DMS114 treated with DMSO at 0.1 percent for 48 hours (cell line): ENCODE measurements at regions not wholly inside any gene's neighbourhood (a gene's known extent, or its start where the extent isn't known, plus 50 kb on each side); places are given as distances from the start of the nearest gene placed in this dataset.
A peak's percentile ranks its signal among the peaks of the same experiment; 100 is the strongest.

ENCODE experiments used
- DNase-seq: peaks from one replicate; lab custom pipeline; 2025; ENCODE audit not compliant: unreplicated experiment; lab: John Stamatoyannopoulos, UW

DNA sequence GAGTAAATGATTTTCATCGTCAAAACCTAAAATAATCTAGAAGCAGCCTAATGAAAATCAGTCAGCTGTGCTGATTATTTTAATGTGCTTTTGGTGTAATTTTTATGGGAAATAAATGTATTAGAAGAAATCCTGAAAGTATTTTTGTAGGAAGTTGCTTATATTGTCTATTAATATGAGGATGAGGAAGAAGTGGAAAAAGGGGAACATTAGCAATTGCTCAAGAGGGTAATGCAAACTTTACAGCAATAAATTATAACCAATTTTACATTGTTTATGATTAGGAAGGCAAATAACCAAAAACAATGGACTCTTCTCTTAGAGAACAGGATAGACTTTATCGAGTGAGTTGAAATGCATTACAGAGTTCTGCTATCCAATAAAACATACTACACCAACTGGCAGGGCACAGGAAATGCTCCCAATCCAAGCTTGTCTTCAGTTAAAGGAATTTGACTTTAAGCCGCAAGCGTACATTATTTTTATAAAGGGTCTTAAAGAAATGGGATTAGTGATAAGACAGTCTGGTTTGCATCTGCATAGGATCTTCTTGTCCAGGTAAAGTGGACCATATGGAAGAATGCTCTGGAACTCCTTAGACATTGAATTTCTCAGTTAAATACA is 374.8 kb downstream of the PDGFC start:
- peak; percentile 72 for DNase-seq

DNA sequence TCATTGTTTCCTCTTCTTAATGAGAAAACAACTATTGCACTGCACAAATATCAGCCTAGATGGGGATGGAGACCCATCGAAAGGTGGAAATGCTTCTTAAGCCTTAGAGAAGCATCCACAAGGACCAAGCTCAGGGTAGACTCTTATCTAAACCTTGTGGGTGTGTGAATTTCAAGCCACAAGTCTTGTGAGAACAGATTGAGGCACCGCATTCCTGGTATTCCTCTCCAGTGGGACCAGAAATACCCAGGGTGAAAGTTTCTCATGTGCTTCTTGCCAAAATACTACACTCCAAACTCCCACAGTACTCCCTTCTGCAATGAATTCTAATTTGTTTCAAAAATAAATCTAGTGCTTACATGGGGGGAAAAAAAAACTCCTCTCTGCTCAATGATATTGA is 375.6 kb downstream of the PDGFC start:
- peak; percentile 86 for DNase-seq

DNA sequence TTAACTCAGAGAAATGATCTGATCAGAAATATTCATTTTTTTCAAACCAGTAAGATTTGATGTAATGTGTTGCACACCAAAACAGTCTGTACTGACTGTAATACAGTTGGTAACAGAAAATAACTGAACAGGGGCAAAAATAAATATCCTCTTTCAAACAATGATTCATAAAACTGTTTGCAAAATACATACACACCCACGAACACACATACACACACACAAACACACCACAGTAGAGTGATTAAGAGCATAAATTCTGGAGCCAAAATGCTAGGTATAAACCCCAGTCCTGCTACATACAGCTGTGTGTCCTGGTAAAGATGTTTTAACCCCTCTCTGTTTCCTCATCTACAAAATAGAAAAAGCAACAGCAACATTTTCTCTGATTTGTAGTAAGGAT is 376.6 kb downstream of the PDGFC start:
- DNase-seq: no peak

DNA sequence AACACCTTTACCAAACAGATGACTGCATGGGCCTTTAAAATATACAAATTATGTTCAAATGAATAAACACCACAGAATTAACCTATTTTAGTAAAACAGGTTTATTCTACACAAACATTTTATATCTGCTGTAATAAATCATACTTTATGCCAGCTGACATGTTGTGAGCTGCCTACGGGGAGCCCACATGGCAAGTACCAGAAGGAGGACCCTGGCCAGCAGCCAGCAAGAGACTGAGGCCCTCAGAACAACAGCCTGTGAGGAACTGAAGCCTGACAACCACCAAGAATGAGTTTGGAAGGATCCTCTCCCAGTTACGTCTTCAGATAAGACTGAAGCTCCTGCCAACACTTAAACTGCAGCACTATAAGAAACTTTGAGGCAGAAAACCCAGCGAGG is 377.0 kb downstream of the PDGFC start:
- no peak for DNase-seq

DNA sequence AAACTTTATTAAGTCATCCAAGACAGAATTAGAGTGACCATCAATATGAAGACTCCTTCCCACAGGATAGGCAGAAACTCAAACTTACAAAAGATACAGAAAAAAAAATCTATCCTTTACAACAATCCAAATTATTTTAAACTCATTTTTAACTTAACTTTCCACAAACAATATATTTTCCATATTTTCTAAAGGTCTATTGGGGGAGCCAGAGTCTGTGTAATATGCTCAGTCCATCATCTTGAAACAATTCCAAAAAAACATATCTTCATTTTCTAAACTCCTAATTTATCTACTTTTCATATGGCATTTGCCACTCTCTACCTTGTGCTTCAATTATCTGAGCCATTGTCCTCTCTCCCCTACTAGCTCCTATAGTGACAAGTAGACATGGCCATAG is 378.1 kb downstream of the PDGFC start:
- no peak for DNase-seq

DNA sequence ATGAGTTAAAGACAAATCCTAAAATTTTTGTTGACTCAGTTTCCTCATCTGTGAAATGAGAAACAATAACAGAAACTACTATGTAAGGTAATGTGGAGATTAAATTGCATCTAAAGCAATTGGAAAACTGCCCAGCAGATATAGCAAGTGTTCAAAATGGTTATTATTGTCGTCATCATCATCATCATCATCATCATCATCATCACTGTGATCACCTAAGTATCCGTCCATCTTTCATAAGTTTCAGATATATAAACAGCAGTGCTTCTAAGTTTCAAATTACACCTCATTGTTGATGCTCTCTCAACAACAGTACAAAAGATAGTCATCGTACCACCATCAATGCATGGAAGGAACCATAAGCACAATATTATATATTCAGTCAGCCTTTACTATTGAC is 379.9 kb downstream of the PDGFC start:
- DNase-seq: no peak

DNA sequence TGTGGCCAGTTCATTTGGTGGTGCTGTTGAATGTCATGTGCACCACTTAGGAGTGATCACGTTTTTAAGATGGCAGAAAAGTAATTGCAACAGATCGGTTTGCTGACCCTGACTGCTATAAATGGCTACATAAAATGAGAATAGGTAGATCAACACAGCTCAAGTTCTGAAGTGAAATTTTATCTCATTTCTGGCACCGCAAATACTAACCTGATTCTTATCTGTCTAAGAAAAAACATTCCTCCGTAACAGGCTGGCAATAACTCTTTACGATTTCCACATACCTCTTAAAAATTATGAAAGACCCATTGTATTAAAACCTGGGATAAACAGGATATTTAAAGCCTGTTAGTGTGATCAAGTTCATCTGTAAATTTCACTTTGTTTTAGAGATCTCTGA is 387.5 kb downstream of the PDGFC start:
- peak; percentile 94 for DNase-seq

DNA sequence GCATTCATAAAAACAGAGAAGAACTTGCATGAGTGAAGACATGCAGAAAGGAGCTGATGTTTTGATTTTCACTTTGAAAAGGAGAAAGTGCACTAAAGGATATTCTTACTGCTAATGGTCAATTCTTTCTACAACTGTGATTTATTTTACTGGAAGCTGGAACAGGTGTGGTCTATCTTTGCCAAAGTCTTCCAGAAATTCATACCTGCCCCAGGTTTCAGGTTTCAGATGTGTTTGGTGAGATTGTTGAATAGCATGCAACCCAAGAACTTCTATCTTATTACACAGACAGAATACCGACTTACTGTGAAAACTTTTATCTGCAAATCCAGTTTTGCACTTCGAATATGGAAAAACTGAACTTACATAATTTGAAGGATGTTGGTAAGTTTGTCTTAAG is 388.3 kb downstream of the PDGFC start:
- no peak for DNase-seq

DNA sequence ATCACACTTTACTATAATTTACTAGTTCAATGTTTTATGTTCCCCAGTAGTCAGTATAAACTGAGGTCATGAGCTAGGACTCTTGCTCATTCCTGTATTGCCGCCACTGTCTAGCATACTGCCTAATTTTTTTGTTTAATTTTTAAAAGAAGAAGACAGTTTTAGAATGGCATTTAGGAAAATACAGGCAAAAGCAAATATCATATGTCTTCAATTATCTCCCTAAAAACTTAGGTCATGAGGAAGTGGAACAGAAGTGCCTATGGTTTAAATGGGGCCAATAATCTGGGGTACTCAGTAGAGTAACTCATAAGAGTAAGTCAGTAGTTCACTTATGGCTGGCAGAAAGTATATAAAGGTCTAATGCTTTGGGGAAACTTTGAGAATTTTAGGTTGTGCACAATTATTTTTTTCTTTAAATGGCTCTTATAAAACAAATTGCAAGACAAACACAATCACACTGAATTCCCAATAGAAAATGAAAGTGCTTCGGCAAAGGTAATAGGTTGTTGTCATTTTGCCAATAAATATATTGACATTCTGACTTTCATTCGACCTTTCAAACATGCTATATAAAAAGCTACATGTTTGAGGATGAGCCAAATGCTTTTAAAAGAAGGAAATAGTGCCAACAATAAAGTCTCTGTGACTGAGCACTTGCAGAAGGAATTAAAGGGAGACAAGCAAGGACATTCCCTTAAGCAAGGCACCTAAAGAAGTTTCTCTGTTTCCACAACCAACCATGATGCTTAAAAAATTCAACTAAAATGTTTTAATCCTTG is 390.1 kb downstream of the PDGFC start:
- DNase-seq: peak; percentile 99

DNA sequence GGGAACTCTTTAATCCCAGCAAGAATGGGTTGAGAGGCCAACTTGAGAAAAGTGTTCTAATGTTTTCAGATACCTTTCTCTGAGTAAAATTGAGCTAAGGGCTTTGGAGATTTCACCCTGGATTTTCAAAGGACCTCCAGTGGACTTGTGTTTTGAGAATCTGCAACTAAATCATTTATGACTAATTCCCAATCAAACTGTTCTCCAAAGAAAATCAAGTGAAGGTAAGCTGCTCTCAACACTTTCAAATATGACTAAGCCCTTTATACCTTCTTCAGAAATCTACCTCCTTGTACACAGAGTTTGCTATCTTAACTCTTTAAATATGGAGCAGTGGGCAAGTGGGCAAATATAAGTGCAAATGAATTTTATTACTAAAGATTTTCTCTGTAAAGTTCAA is 392.9 kb downstream of the PDGFC start:
- DNase-seq: no peak

DNA sequence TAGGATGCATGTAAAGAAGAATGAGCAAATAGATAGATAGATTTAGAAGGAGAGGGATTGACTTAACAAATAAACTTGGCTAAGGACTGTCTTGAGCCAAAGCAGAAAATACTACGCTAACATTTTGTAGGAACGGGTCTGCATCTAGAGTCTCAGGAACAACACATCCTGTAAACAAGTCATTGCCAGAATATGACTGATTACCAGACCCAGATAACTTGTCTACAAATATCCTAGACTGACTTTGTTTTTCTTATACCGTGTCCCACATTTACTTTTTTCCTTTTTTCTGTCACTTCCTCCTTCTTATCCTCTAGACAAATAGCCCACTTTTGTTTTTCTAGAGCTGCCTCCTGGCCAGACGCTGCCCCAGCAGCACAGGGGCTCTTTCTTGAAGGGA is 393.6 kb downstream of the PDGFC start:
- no peak for DNase-seq

DNA sequence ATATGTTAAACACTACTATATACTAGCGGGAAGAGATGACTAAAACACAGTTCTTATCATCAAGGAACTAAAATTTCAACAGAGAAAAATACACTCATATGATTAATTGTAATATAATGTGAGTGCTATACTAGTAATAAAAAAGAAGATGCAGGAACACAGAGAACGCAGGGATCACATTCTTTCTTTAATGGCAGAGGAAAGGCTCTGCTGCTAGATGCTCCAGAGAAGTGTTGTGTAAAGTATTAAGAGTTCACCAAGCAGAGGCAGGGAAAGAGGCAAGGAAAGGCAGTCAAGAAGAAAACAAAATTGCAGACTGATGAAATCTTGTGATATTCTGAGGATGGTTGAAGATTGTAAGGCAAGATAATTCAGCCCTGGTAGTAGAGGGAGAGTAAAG is 394.7 kb downstream of the PDGFC start:
- peak; percentile 87 for DNase-seq

DNA sequence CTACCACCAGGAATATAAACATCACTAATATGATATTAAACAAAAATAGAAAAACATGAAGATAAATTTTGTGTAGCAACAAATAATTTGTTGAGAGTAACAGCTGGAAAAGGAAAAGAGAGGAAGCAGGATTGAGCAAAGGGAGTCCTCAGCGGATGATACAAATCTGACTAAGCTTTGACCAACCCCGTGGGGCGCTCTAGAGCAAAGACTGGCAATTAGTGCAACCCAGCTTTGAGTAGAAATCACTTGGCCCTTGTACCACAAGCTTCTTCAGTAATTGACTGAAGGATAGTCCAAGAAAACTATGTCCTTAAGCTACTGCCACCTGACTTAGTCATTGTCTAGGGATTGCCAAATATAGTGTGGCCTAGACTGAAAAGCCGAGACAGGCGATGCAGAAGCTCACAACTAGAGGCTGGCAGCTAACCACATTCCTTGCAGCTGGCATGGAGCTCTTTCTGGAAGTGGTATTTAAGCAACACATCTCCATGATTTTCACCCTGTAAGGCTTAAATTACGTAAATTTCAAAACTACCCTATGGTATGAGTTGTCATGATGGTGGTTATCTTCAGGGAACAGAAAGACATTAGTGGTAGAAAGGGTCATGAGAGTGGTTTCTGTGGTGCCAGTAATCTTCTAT is 396.0 kb downstream of the PDGFC start:
- DNase-seq: peak; percentile 78

DNA sequence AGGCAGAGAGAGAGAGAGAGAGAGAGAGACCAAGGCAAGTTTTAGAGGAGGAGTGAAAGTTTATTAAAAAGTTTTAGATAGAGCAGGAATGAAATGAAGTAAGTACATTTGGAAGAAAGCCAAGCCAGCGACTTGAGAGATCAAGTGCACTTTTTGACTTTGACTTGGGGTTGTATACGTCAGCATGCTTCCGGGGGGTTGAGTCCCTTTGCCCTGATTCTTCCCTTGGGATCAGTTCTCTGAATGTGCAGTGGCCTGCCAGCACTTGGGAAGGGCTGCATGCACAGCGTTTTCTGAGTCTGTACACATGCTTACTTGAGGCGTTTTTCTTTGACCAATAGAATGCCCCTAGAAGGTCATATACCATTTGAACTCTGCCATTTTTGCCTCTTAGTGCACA is 400.5 kb downstream of the PDGFC start:
- DNase-seq: no peak

DNA sequence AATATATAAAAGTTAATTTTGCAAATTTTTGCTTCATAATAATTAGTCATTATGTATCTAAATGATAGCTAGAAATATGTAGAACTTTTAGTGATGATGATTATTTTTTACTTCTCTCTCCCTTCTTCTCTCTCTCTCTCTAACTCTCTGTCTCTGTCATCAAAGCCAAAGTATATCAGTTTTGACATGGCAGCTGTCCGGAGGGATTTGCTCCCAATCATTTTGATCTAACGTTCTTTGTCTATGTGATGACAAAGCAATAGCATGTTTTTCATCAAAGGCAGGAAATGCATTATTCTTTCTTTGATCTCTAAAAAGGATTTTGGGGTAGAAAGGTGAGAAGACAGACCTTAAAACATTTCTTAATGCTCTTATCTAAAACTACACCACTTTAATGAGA is 402.1 kb downstream of the PDGFC start:
- no peak for DNase-seq

DNA sequence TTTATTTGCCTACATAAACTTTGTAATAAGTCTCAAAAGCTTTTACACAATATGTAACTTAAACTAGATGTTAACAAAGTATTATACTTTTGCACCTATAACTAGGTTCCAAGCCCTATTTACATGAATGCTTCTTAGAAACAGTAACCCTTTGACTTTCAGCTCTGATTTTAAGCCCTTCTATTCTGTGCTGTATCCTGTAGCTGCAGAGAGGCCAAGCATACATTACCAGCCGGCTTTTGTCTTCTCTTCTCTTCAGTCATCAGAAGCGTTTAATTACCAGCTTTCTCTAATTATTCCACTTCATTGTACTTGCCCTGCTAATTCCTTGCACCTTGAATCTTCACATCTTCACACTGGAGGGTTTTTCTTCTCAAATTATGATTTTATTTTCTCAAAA is 403.1 kb downstream of the PDGFC start:
- peak; percentile 98 for DNase-seq

DNA sequence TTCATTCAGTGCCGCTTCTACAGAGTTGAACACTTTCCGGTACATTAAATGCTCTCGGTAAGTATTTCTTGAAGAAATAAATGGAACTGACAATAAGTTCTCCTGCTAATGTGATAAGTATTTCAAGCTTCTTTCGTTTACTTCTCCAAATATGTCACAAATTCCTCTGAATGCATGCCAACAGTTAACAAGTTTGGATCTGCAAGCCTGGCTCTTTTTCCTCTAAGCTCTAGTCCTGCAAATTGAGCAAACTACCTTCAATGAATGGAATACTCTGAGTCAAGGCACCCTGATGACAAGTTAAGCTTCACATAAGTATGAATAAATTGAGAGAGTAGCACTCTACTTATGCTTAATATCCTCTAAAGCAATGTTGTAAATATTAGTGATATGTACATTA is 403.6 kb downstream of the PDGFC start:
- DNase-seq: peak; percentile 99

DNA sequence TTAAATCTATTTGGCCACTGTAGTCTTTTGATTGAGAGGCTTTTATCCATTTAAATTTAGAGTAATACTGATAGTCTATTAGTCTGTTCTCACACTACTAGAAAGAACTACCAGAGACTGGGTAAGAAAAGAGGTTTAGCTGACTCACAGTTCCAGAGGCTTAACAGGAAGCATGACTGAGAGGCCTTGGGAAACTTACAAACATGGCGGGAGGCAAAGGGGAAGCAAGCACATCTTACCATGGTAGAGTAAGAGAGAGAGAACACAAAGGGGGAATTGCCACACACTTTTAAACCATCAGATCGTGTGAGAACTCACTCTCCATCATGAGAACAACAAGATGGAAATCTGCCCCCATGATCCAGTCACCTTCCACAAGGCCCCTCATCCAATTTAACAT is 410.9 kb downstream of the PDGFC start:
- no peak for DNase-seq

DNA sequence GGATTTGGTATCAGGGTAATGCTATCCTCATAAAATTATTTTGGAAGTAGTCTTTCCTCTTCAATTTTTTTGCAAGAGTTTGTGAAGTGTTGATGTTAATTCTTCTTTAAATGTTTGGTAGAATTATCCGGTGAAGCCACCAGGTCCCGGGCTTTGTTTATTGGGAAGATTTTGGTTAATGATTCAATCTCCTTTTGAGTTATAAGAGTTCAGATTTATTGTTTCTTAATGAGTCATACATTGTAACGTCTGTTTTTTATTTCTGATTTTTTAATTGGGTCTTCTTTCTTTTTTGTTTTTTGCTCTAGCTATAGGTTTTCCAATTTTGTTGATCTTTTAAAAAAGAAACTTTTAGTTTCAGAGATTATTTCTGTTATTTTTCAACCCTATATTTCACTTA is 412.3 kb downstream of the PDGFC start:
- DNase-seq: no peak

DNA sequence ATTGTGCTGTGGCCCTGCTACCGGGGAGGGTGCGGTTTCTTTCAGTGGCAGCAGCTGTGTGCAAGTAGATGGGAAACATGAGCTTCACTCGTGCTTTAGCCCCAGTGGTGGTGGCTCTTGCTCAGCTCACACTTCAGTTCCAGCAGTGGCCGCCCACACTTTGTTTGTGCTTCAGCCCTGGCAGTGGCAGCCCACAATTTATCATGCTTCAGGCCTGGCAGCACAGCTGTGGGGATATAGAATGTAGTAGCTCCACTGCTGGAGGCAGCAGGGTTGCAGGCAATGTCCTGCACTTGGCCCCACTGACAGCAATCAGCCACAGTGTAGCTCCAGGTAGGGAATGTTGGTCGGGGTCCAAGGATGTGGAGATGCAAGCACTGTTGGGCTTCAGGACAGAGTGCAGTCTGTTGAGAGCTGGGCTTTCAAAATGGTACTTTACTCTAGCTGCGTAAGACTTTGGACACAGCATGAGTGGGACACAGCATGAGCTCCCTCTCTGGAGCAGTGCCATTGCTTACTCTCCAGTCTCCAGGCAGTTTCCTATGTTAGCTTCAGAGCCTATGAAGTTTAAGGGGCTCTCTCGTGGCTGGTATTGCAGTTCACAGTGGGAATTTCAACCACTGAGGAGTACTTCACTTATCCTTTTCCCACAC is 413.1 kb downstream of the PDGFC start:
- no peak for DNase-seq

DNA sequence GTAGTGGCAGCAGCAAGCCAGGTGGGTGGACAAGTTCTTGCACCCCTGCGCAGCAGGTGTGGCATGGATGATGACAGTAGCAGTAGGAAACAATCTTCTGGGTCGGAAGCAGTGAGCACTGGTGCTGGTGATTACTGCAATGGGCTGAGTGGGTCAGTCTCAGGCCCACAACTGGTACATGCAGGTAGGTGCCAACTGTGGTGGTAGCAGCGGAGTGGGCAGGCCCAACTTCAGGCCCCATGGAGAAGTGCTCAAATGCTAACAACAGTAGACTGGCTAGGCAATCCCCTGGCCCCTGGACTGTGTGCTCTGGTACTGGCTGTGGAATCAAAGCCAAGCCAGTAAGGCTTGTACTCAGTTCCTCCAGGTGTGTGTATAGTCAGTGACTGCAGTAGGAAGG is 413.7 kb downstream of the PDGFC start:
- DNase-seq: no peak

DNA sequence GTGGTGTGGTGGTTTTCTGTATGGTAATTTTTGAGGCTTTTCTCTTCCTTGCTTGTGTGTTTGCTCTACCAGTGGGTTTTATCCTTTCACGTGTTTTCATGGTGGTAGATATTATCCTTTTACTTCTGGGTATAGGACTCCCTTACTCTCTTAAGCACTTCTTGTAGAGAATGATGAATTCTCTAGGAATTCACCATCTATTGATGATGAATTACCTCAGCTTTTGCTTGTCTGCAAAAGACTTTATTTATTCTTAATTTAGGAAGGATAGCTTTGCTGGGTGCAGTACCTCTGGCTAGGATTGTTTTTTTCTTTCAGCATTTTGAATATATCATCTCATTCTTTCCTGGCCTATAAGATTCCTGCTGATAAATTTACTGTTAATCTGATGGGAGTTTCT is 415.3 kb downstream of the PDGFC start:
- DNase-seq: no peak
